Endodermal cell (in vitro differentiated cells): ENCODE measurements at regions not wholly inside any gene's neighbourhood (a gene's known extent, or its start where the extent isn't known, plus 50 kb on each side); places are given as distances from the start of the nearest gene placed in this dataset.

Experiments used
- DNase-seq: peaks from one replicate; pipeline ENCODE4 v3.0.0-alpha.2; 2017
- H3K27ac ChIP-seq: 2 replicates; pipeline ENCODE4 v1.5.1; 2013; ENCODE audit warnings: mild to moderate bottlenecking, low read depth, low read length, moderate library complexity
- H3K27me3 ChIP-seq: 2 replicates; pipeline ENCODE4 v1.6.1; 2013; ENCODE audit warnings: mild to moderate bottlenecking, low read length, moderate library complexity; ENCODE audit not compliant: insufficient read depth, control insufficient read depth, poor library complexity, severe bottlenecking
- H3K36me3 ChIP-seq: 2 replicates; pipeline ENCODE4 v1.7.0; 2013; ENCODE audit warnings: mild to moderate bottlenecking, low read length, moderate library complexity; ENCODE audit not compliant: control insufficient read depth, insufficient read depth
- H3K4me1 ChIP-seq: one replicate; pipeline ENCODE4 v1.7.0; 2013; ENCODE audit warnings: low read length; ENCODE audit not compliant: control insufficient read depth, insufficient read depth
- H3K4me3 ChIP-seq: 2 replicates; pipeline ENCODE4 v1.5.1; 2013; ENCODE audit warnings: mild to moderate bottlenecking, low read length, moderate library complexity
- H3K9ac ChIP-seq: 2 replicates; pipeline ENCODE4 v1.6.1; 2013; ENCODE audit warnings: mild to moderate bottlenecking, low read length, moderate library complexity; ENCODE audit not compliant: poor library complexity, severe bottlenecking; ENCODE audit errors: extremely low read depth
- H3K9me3 ChIP-seq: 2 replicates; pipeline ENCODE4 v1.6.1; 2013; ENCODE audit warnings: mild to moderate bottlenecking, low read length, moderate library complexity; ENCODE audit not compliant: control insufficient read depth
- H3K27ac Mint-ChIP-seq: 2 replicates; pipeline ENCODE4 v1.8.0; 2020; ENCODE audit warnings: mixed read lengths
- H3K27me3 Mint-ChIP-seq: 2 replicates; pipeline ENCODE4 v1.8.0; 2021; ENCODE audit warnings: mild to moderate bottlenecking, mixed read lengths; ENCODE audit not compliant: insufficient read depth
- H3K36me3 Mint-ChIP-seq: 2 replicates; pipeline ENCODE4 v1.8.0; 2020; ENCODE audit warnings: low read depth, mixed read lengths
- H3K4me1 Mint-ChIP-seq: 2 replicates; pipeline ENCODE4 v1.8.0; 2020; ENCODE audit warnings: mixed read lengths
- H3K4me3 Mint-ChIP-seq: 2 replicates; pipeline ENCODE4 v1.8.0; 2020; ENCODE audit warnings: mild to moderate bottlenecking, moderate library complexity, mixed read lengths
- H3K9me3 Mint-ChIP-seq: 2 replicates; pipeline ENCODE4 v1.8.0; 2020; ENCODE audit warnings: mild to moderate bottlenecking, mixed read lengths
- CTCF ChIP-seq: fragments of 200-600 bp; sonication (generic); conservative IDR thresholded peaks from 2 replicates; pipeline ENCODE4 v1.5.0; 2021; ENCODE audit warnings: antibody characterized with exemption, mild to moderate bottlenecking
- whole genome bisulfite sequencing, 2 experiments: methylation state at CpG; one replicate each; pipeline versions ENCODE4 v1.1.5 to v1.1.7; 2013; ENCODE audit warnings: missing lambda C conversion rate in 2 of 2, mixed read lengths in 1 of 2; ENCODE audit not compliant: insufficient coverage in 1 of 2, insufficient read length in 1 of 2; 5-methylcytosine and 5-hydroxymethylcytosine counted together

GRCh38 chr1:188372821-188373220, 1544.1 kb downstream of the PLA2G4A start:
- H3K9me3 ChIP-seq, result no peaks in the 10 kb centered on the region
- H3K27ac Mint-ChIP-seq, result no peak overlapping the region

GRCh38 chr1:188382851-188383250, 1554.1 kb downstream of the PLA2G4A start:
- TF ChIP-seq CTCF, result no peak
- 92 to 100% methylated on average over 1 to 2 of the region's 2 CpGs for WGBS, 2 experiments
- H3K9me3 ChIP-seq, result no peaks in the 10 kb centered on the region
- no peak overlapping the region for H3K4me3 ChIP-seq
- no peak overlapping the region for H3K27ac Mint-ChIP-seq
- DNase-seq, result no peak
- no peak overlapping the region for H3K4me3 Mint-ChIP-seq
- H3K4me1 Mint-ChIP-seq, result peaks cover 9% of the 10 kb centered on the region
- no peaks in the 10 kb centered on the region for H3K27me3 Mint-ChIP-seq
- H3K27me3 ChIP-seq, result no peaks in the 10 kb centered on the region
- no peak overlapping the region for H3K9ac ChIP-seq
- no peaks in the 10 kb centered on the region for H3K36me3 Mint-ChIP-seq
- no peak overlapping the region for H3K27ac ChIP-seq
- H3K4me1 ChIP-seq, result no peaks in the 10 kb centered on the region
- H3K9me3 Mint-ChIP-seq, result no peaks in the 10 kb centered on the region
- no peaks in the 10 kb centered on the region for H3K36me3 ChIP-seq

More at GRCh38 chr1:188372821-188373220, 1544.1 kb downstream of the PLA2G4A start:
- peaks cover 7% of the 10 kb centered on the region for H3K9me3 Mint-ChIP-seq
- H3K36me3 Mint-ChIP-seq, result no peaks in the 10 kb centered on the region
- no peak for TF ChIP-seq CTCF
- H3K27me3 ChIP-seq, result no peaks in the 10 kb centered on the region
- no peak overlapping the region for H3K4me3 ChIP-seq
- no peaks in the 10 kb centered on the region for H3K27me3 Mint-ChIP-seq
- no peaks in the 10 kb centered on the region for H3K4me1 Mint-ChIP-seq
- no peak for DNase-seq
- no peak overlapping the region for H3K27ac ChIP-seq
- no peak overlapping the region for H3K4me3 Mint-ChIP-seq
- no peaks in the 10 kb centered on the region for H3K36me3 ChIP-seq
- no peaks in the 10 kb centered on the region for H3K4me1 ChIP-seq
- no peak overlapping the region for H3K9ac ChIP-seq
- 87% methylated on average over 2 of the region's 2 CpGs; no CpG with 5 or more reads in 1 of the 2 experiments for WGBS, 2 experiments

GRCh38 chr1:188386161-188386560, 1557.4 kb downstream of the PLA2G4A start:
- Histone ChIP-seq H3K4me3 (no peak overlapping the region), H3K9me3 (no peaks in the 10 kb centered on the region), H3K36me3 (no peaks in the 10 kb centered on the region), H3K9ac (no peak overlapping the region), H3K27me3 (no peaks in the 10 kb centered on the region), H3K4me1 (no peaks in the 10 kb centered on the region), H3K27ac (no peak overlapping the region)
- no peak for DNase-seq
- no peak overlapping the region for H3K27ac Mint-ChIP-seq
- H3K36me3 Mint-ChIP-seq, result no peaks in the 10 kb centered on the region
- H3K4me3 Mint-ChIP-seq, result no peak overlapping the region
- H3K9me3 Mint-ChIP-seq, result no peaks in the 10 kb centered on the region
- no peaks in the 10 kb centered on the region for H3K27me3 Mint-ChIP-seq
- H3K4me1 Mint-ChIP-seq, result no peaks in the 10 kb centered on the region
- 93 to 95% methylated on average over 2 to 5 of the region's 5 CpGs for WGBS, 2 experiments
- no peak for TF ChIP-seq CTCF
